NCI-H510A treated with DMSO at 0.1 percent for 48 hours (cell line): ENCODE measurements at regions not wholly inside any gene's neighbourhood (a gene's known extent, or its start where the extent isn't known, plus 50 kb on each side); places are given as distances from the start of the nearest gene placed in this dataset.

Experiments
- DNase-seq: peaks from one replicate; lab custom pipeline; 2025; lab: John Stamatoyannopoulos, UW

DNA sequence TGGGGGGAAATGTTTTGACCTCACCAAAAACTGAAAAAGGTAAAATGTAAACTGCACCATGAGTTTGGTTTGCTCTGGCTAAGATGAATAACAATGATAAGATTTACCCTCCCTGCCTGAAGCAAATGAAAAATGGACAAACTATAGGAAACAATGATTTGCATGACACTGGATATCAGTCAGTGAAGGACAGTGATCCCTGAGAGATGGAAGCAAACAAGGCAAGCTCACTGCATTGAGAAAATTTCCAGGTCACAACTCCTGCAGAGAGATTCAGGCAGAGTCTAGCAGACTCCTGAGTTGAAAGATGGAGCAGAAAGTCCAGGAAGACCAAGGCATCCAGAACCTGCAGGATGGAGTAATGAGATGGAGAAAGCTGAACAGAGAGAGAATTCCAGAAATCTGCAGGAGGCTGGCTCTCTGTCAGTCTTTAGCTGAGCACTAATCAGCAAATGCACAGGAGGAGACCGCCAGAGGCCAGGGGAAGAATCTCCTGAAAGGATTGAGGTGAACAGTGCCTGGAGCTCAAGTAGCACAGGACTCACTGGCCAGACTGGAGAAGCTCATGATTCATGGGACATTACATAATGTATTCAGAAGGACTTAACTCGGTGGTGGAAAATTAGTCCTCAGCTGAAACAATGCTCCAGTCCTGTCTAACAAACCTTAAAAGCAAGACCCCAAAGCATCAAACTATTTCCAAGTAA lies 51.2 kb upstream of the PALS2 start:
- DNase-seq: no peak
